Keratinocyte (primary cell): ENCODE measurements at regions not wholly inside any gene's neighbourhood (a gene's known extent, or its start where the extent isn't known, plus 50 kb on each side); places are given as distances from the start of the nearest gene placed in this dataset.

Source experiments
- DNase-seq: peaks from one replicate; pipeline ENCODE4 v3.0.0-alpha.2; 2011; ENCODE audit warnings: low read depth, missing footprints, low spot score
- FAIRE-seq: peaks from 2 replicates; lab custom pipeline; 2011; peaks lifted over from hg19 to GRCh38; lab: Jason Lieb, UNC
- H2AFZ ChIP-seq: 2 replicates; pipeline ENCODE4 v1.6.0; 2012; ENCODE audit warnings: low read length, control low read depth, inconsistent platforms; ENCODE audit not compliant: control insufficient read depth
- H3K27ac ChIP-seq: 2 replicates; pipeline ENCODE4 v1.5.1; 2011; ENCODE audit warnings: low read length; ENCODE audit not compliant: control insufficient read depth, insufficient read depth
- H3K27me3 ChIP-seq: 3 replicates; pipeline ENCODE4 v1.6.0; 2011; ENCODE audit warnings: low read length; ENCODE audit not compliant: control insufficient read depth, insufficient read depth; ENCODE audit errors: extremely low read depth
- H3K36me3 ChIP-seq, 2 experiments: 2 replicates in 1 of 2; 3 replicates in 1 of 2; pipeline ENCODE4 v1.5.1; 2011; ENCODE audit warnings: low read length in 2 of 2, mild to moderate bottlenecking in 1 of 2; ENCODE audit not compliant: control insufficient read depth in 2 of 2, insufficient read depth in 2 of 2; ENCODE audit errors: extremely low read depth in 1 of 2
- H3K4me1 ChIP-seq: 3 replicates; pipeline ENCODE4 v1.5.1; 2011; ENCODE audit warnings: low read length; ENCODE audit not compliant: control insufficient read depth, insufficient read depth; ENCODE audit errors: extremely low read depth
- H3K4me2 ChIP-seq: 3 replicates; pipeline ENCODE4 v1.6.0; 2011; ENCODE audit warnings: low read depth, low read length; ENCODE audit not compliant: control insufficient read depth, insufficient read depth; ENCODE audit errors: extremely low read depth
- H3K4me3 ChIP-seq, 3 experiments: fragments of 200-600 bp in 1 of 3; sonication (generic) in 1 of 3; 2 replicates in 2 of 3; 3 replicates in 1 of 3; pipeline ENCODE4 v1.5.1; 2011 to 2016; ENCODE audit warnings: low read length in 3 of 3, mild to moderate bottlenecking in 3 of 3, control low read depth in 2 of 3, inconsistent platforms in 1 of 3, low read depth in 1 of 3, mixed read lengths in 1 of 3, mixed run types in 1 of 3, moderate library complexity in 1 of 3; ENCODE audit not compliant: control insufficient read depth in 2 of 3, insufficient read depth in 2 of 3; ENCODE audit errors: extremely low read depth in 1 of 3
- H3K79me2 ChIP-seq: 2 replicates; pipeline ENCODE4 v1.6.0; 2012; ENCODE audit warnings: low read length; ENCODE audit not compliant: control insufficient read depth, insufficient read depth
- H3K9ac ChIP-seq: 3 replicates; pipeline ENCODE4 v1.6.0; 2011; ENCODE audit warnings: low read length; ENCODE audit not compliant: control insufficient read depth, insufficient read depth; ENCODE audit errors: extremely low read depth
- H3K9me1 ChIP-seq: 3 replicates; pipeline ENCODE4 v1.6.0; 2011; ENCODE audit warnings: low read length; ENCODE audit not compliant: control insufficient read depth, insufficient read depth; ENCODE audit errors: extremely low read depth
- H3K9me3 ChIP-seq: 2 replicates; pipeline ENCODE4 v1.5.1; 2012; ENCODE audit warnings: low read depth, low read length; ENCODE audit not compliant: control insufficient read depth
- H4K20me1 ChIP-seq: 3 replicates; pipeline ENCODE4 v1.6.0; 2011; ENCODE audit warnings: low read length; ENCODE audit not compliant: control insufficient read depth, insufficient read depth; ENCODE audit errors: extremely low read depth
- EZH2 ChIP-seq: IDR thresholded peaks from one replicate; pipeline ENCODE4 v1.6.1; 2012; ENCODE audit warnings: inconsistent platforms, mild to moderate bottlenecking, low read length, moderate library complexity
- dilution Hi-C: fragments of 300-500 bp; cut with MboI; formaldehyde crosslinking; loops from one replicate; pipeline ENCODE4 v1.7.0; 2020; ENCODE audit warnings: low sequenced_read_pairs; ENCODE audit not compliant: extremely low pct_ligation_motif_present
- TF ChIP-seq, protein P1 (sequence below), 3 experiments: IDR thresholded peaks in 1 of 3; conservative IDR thresholded peaks in 1 of 3; optimal IDR thresholded peaks in 1 of 3; 2 replicates in 2 of 3; 3 replicates in 1 of 3; pipeline versions ENCODE3 to v1.5.1; 2011; ENCODE audit warnings: low read length in 3 of 3, mild to moderate bottlenecking in 3 of 3, moderate library complexity in 2 of 3, control low read depth in 1 of 3, inconsistent platforms in 1 of 3; ENCODE audit not compliant: insufficient read depth in 2 of 3; ENCODE audit errors: extremely low read depth in 1 of 3

DNA sequence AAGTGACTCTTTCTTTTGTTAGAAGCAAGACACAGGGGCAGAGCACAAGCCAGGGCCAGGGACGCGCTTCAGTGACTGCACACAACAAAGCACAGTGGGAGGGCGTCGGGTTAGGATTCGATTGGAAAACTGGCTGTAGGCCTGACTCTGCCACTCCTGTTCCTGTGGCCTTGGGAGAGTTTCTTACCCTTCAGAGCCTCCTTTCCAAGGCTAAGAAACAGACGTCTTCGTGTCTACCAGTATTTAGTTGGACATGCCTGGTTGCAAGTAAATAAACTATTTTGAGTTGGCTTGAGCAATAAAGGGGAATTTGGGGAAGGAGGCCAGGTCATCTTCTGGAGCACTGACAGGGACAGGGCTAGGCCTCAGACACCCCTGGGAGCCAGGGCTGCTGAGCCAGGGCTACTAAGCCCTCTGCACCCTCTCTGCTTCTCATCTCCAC lies 549.1 kb downstream of the INSC start:
- H3K9me3 ChIP-seq = no peaks in the 10 kb centered on the region
- dilution Hi-C loops = no loop called here
- no peaks in the 10 kb centered on the region for H3K36me3 ChIP-seq
- DNase-seq = no peak
- no peak for TF ChIP-seq EZH2
- TF ChIP-seq, protein P1, sequence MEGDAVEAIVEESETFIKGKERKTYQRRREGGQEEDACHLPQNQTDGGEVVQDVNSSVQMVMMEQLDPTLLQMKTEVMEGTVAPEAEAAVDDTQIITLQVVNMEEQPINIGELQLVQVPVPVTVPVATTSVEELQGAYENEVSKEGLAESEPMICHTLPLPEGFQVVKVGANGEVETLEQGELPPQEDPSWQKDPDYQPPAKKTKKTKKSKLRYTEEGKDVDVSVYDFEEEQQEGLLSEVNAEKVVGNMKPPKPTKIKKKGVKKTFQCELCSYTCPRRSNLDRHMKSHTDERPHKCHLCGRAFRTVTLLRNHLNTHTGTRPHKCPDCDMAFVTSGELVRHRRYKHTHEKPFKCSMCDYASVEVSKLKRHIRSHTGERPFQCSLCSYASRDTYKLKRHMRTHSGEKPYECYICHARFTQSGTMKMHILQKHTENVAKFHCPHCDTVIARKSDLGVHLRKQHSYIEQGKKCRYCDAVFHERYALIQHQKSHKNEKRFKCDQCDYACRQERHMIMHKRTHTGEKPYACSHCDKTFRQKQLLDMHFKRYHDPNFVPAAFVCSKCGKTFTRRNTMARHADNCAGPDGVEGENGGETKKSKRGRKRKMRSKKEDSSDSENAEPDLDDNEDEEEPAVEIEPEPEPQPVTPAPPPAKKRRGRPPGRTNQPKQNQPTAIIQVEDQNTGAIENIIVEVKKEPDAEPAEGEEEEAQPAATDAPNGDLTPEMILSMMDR (optimal IDR thresholded peaks at IDR 0.05 in 1 of 3, IDR thresholded peaks at IDR 0.05 in 1 of 3, conservative IDR thresholded peaks at IDR 0.05 in 1 of 3; ENCODE audit: extremely low read depth in 1 of 3, insufficient read depth in 2 of 3, low read length in 3 of 3) = no peak
- no peak overlapping the region for H2AFZ ChIP-seq
- H3K27me3 ChIP-seq = no peaks in the 10 kb centered on the region
- peaks cover 3% of the 10 kb centered on the region for H3K4me1 ChIP-seq
- no peak overlapping the region for H3K27ac ChIP-seq
- H4K20me1 ChIP-seq = no peaks in the 10 kb centered on the region
- H3K9ac ChIP-seq = no peak overlapping the region
- FAIRE-seq = no peak
- H3K4me2 ChIP-seq = no peak overlapping the region
- H3K4me3 ChIP-seq = no peak overlapping the region
- no peaks in the 10 kb centered on the region for H3K79me2 ChIP-seq
- no peaks in the 10 kb centered on the region for H3K9me1 ChIP-seq

DNA sequence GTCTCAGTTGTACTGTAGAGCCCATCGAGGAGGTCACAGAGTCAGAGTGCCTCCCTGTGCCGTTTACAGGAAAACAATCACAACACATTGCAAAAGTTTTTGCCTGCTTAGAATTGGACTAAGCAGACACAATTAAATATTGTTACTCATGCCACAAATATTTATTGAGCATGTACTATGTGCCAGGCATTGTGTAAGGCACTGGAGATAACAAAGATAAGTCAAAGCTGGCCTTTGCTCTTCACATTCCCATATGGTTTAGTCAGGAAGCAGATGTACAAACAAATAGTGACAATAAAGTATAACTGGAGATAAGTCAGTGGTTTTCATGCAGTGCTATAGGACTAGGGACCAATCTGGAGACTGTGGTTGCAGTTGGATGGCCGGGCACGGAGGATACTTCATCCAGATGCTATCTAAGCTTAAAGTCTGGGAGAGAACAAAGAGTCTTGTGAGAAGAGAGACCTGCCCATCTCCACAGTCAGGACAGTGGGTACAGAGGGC lies 550.7 kb downstream of the INSC start:
- FAIRE-seq = no peak
- H3K27me3 ChIP-seq = no peaks in the 10 kb centered on the region
- peaks cover 2% of the 10 kb centered on the region for H3K4me1 ChIP-seq
- no peaks in the 10 kb centered on the region for H3K36me3 ChIP-seq
- H3K9me3 ChIP-seq = no peaks in the 10 kb centered on the region
- no peak overlapping the region for H2AFZ ChIP-seq
- no peaks in the 10 kb centered on the region for H3K9me1 ChIP-seq
- H3K4me2 ChIP-seq = no peak overlapping the region
- H3K4me3 ChIP-seq = no peak overlapping the region
- H3K27ac ChIP-seq = no peak overlapping the region
- no peaks in the 10 kb centered on the region for H4K20me1 ChIP-seq
- DNase-seq = no peak
- H3K79me2 ChIP-seq = no peaks in the 10 kb centered on the region
- H3K9ac ChIP-seq = no peak overlapping the region
- TF ChIP-seq EZH2 = no peak
- TF ChIP-seq, protein P1 (optimal IDR thresholded peaks at IDR 0.05 in 1 of 3, IDR thresholded peaks at IDR 0.05 in 1 of 3, conservative IDR thresholded peaks at IDR 0.05 in 1 of 3; ENCODE audit: extremely low read depth in 1 of 3, insufficient read depth in 2 of 3, low read length in 3 of 3) = no peak
- dilution Hi-C loops = no loop called here
